NB4 (cell line): ENCODE measurements at regions not wholly inside any gene's neighbourhood (a gene's known extent, or its start where the extent isn't known, plus 50 kb on each side); places are given as distances from the start of the nearest gene placed in this dataset.

Experiments used
- DNase-seq: peaks from one replicate; pipeline ENCODE4 v3.0.0; 2010; ENCODE audit warnings: low read depth
- H3K4me3 ChIP-seq: one replicate; pipeline ENCODE4 v1.5.1; 2011; ENCODE audit warnings: mild to moderate bottlenecking, low read depth, low read length, moderate library complexity
- CTCF ChIP-seq: IDR thresholded peaks from one replicate; pipeline ENCODE4 v1.5.1; 2012; ENCODE audit warnings: low read depth, low read length
- MAX ChIP-seq: IDR thresholded peaks from 2 replicates; pipeline ENCODE4 v1.6.1; 2011; ENCODE audit warnings: low read depth, low read length
- MYC ChIP-seq: IDR thresholded peaks from 2 replicates; pipeline ENCODE4 v1.6.1; 2011; ENCODE audit warnings: low read depth, low read length
- POLR2A ChIP-seq: IDR thresholded peaks from 2 replicates; pipeline ENCODE4 v1.6.1; 2011; ENCODE audit warnings: mild to moderate bottlenecking; ENCODE audit not compliant: insufficient read length; ENCODE audit errors: extremely low read depth

GRCh38 chr1:60563777-60564535 lies 490.4 kb upstream of the C1orf87 start:
- no peak overlapping the region for H3K4me3 ChIP-seq

GRCh38 chr1:60562740-60563139 lies 489.2 kb upstream of the C1orf87 start:
- H3K4me3 ChIP-seq: no peak overlapping the region

More at GRCh38 chr1:60563777-60564535, 490.4 kb upstream of the C1orf87 start:
- no peak for TF ChIP-seq MYC
- TF ChIP-seq MAX: no peak
- no peak for TF ChIP-seq CTCF
- TF ChIP-seq POLR2A: no peak
- DNase-seq: no peak

GRCh38 chr1:60560701-60561100 lies 487.1 kb upstream of the C1orf87 start:
- TF ChIP-seq CTCF (no peak), POLR2A (no peak), MYC (no peak), MAX (no peak)
- no peak for DNase-seq
- no peak overlapping the region for H3K4me3 ChIP-seq

More at GRCh38 chr1:60562740-60563139, 489.2 kb upstream of the C1orf87 start:
- no peak for TF ChIP-seq MYC
- TF ChIP-seq MAX: no peak
- TF ChIP-seq CTCF: no peak
- TF ChIP-seq POLR2A: no peak
- no peak for DNase-seq

GRCh38 chr1:60558236-60558635 lies 484.7 kb upstream of the C1orf87 start:
- no peak for TF ChIP-seq POLR2A
- no peak for TF ChIP-seq MYC
- no peak for TF ChIP-seq MAX
- no peak for TF ChIP-seq CTCF
- DNase-seq: no peak
- no peak overlapping the region for H3K4me3 ChIP-seq

- TF ChIP-seq POLR2A (no peak), MYC (no peak), MAX (no peak), CTCF (no peak)
- DNase-seq: no peak
- H3K4me3 ChIP-seq: no peak overlapping the region
Observed at GRCh38 chr1:60553730-60554129, 480.2 kb upstream of the C1orf87 start.

GRCh38 chr1:60547821-60548220 lies 474.3 kb upstream of the C1orf87 start:
- DNase-seq: no peak
- no peak for TF ChIP-seq CTCF
- TF ChIP-seq MAX: no peak
- no peak for TF ChIP-seq MYC
- TF ChIP-seq POLR2A: no peak
- H3K4me3 ChIP-seq: no peak overlapping the region
